GM12878 (cell line): ENCODE measurements at regions not wholly inside any gene's neighbourhood (a gene's known extent, or its start where the extent isn't known, plus 50 kb on each side); places are given as distances from the start of the nearest gene placed in this dataset.

Source experiments
- ATAC-seq: fragments of 200-7000 bp; cut with Tn5 transposase; 3 replicates; pipeline ENCODE4 v1.9.1; 2020; ENCODE audit warnings: mild to moderate bottlenecking, moderate library complexity
- BruUV-seq: library from RNA; stranded (reverse); fragments of 400-500 nt; replicated peaks from 2 replicates; lab custom pipeline; 2021; lab: Mats Ljungman, UMichigan
- CTCF ChIA-PET: fragments of 300-600 bp; sonication (Branson Sonifier 250); formaldehyde crosslinking; extraction: SDS; loops from one replicate; lab custom pipeline; 2021; ENCODE audit warnings: inconsistent platforms; lab: Yijun Ruan, JAX
- POLR2A ChIA-PET: fragments of 350-600 bp; formaldehyde crosslinking; extraction: SDS; loops from one replicate; lab custom pipeline; 2021; ENCODE audit warnings: inconsistent platforms; lab: Charles Lee
- RAD21 ChIA-PET: fragments of 300-600 bp; sonication (Branson Sonifier 250); formaldehyde crosslinking; loops from one replicate; lab custom pipeline; 2023; ENCODE audit warnings: antibody characterized with exemption; ENCODE audit not compliant: unreplicated experiment; lab: Charles Lee
- SMC1A ChIA-PET: fragments of 300-600 bp; sonication (Branson Sonifier 250); formaldehyde crosslinking; loops from one replicate; lab custom pipeline; 2023; ENCODE audit not compliant: unreplicated experiment, uncharacterized antibody; lab: Charles Lee
- DNase-seq: peaks from one replicate; pipeline ENCODE4 v3.0.0-alpha.2; 2011; ENCODE audit warnings: low read depth, low spot score
- FAIRE-seq: peaks from 3 replicates; lab custom pipeline; 2011; peaks lifted over from hg19 to GRCh38; lab: Jason Lieb, UNC
- H2AFZ ChIP-seq: 2 replicates; pipeline ENCODE4 v1.6.0; 2011; ENCODE audit warnings: low read depth, low read length, control low read depth; ENCODE audit not compliant: control insufficient read depth
- H3K27ac ChIP-seq: 2 replicates; pipeline ENCODE4 v1.5.1; 2011; ENCODE audit warnings: control low read depth; ENCODE audit not compliant: control insufficient read depth, insufficient read depth
- H3K27me3 ChIP-seq, 2 experiments: replicated peaks in 1 of 2; 2 replicates each; pipeline versions ENCODE4 v1.6.0 to v1.6.1; 2011; ENCODE audit warnings: low read length in 1 of 2; ENCODE audit not compliant: control insufficient read depth in 2 of 2, insufficient read depth in 2 of 2
- H3K36me3 ChIP-seq, 2 experiments: 2 replicates each; pipeline ENCODE4 v1.5.1; 2011; ENCODE audit warnings: low read length in 1 of 2; ENCODE audit not compliant: control insufficient read depth in 2 of 2, insufficient read depth in 2 of 2
- H3K4me1 ChIP-seq: 2 replicates; pipeline ENCODE4 v1.6.1; 2011; ENCODE audit warnings: mild to moderate bottlenecking, low read length, moderate library complexity, mixed read lengths; ENCODE audit not compliant: control insufficient read depth, insufficient read depth
- H3K4me2 ChIP-seq: 2 replicates; pipeline ENCODE4 v1.6.0; 2011; ENCODE audit warnings: control low read depth; ENCODE audit not compliant: control insufficient read depth, insufficient read depth
- H3K4me3 ChIP-seq: fragments of 200-600 bp; sonication (generic); 2 replicates; pipeline ENCODE4 v1.5.1; 2016
- H3K79me2 ChIP-seq: 2 replicates; pipeline ENCODE4 v1.6.0; 2011; ENCODE audit warnings: low read length; ENCODE audit not compliant: control insufficient read depth, insufficient read depth
- H3K9ac ChIP-seq: 2 replicates; pipeline ENCODE4 v1.8.0; 2011; ENCODE audit warnings: low read length, control low read depth, mixed read lengths; ENCODE audit not compliant: control insufficient read depth, insufficient read depth
- H3K9me3 ChIP-seq: replicated peaks from 3 replicates; pipeline ENCODE4 v1.5.1; 2011; ENCODE audit warnings: mild to moderate bottlenecking, low read length; ENCODE audit not compliant: control insufficient read depth, insufficient read depth
- H4K20me1 ChIP-seq: 2 replicates; pipeline ENCODE4 v1.6.0; 2011; ENCODE audit not compliant: control insufficient read depth, insufficient read depth
- CTCF ChIP-seq, 3 experiments: IDR thresholded peaks in 2 of 3; conservative IDR thresholded peaks in 1 of 3; 2 replicates each; pipeline ENCODE4 v1.5.1; 2011; ENCODE audit warnings: low read depth in 3 of 3, low read length in 3 of 3, mild to moderate bottlenecking in 3 of 3, control low read depth in 2 of 3, moderate library complexity in 2 of 3, inconsistent platforms in 1 of 3, mixed read lengths in 1 of 3; ENCODE audit not compliant: control insufficient read depth in 2 of 3, insufficient read depth in 1 of 3; ENCODE audit errors: extremely low read depth in 1 of 3
- FOS ChIP-seq: IDR thresholded peaks from 3 replicates; pipeline ENCODE4 v1.6.1; 2011; ENCODE audit warnings: borderline replicate concordance; ENCODE audit not compliant: insufficient read length; ENCODE audit errors: extremely low read depth
- FOXK2 ChIP-seq: fragments of 450-650 bp; IDR thresholded peaks from 2 replicates; pipeline ENCODE4 v1.6.1; 2017; ENCODE audit warnings: mild to moderate bottlenecking, moderate library complexity
- GABPA ChIP-seq: IDR thresholded peaks from 2 replicates; pipeline ENCODE4 v1.6.1; 2014; ENCODE audit warnings: antibody characterized with exemption, low read depth, mild to moderate bottlenecking, inconsistent platforms
- IKZF2 ChIP-seq, 2 experiments: fragments of 450-650 bp; IDR thresholded peaks; 2 replicates each; pipeline ENCODE4 v1.6.1; 2017; ENCODE audit warnings: mild to moderate bottlenecking in 2 of 2, moderate library complexity in 2 of 2
- JUND ChIP-seq: IDR thresholded peaks from 2 replicates; pipeline ENCODE4 v1.6.1; 2012; ENCODE audit warnings: low read depth, mild to moderate bottlenecking, low read length, improper control_type of control experiment, moderate library complexity
- LARP7 ChIP-seq: fragments of 450-650 bp; IDR thresholded peaks from 2 replicates; pipeline ENCODE4 v1.6.1; 2017; ENCODE audit warnings: mild to moderate bottlenecking
- MYC ChIP-seq: IDR thresholded peaks from 2 replicates; pipeline ENCODE4 v1.6.1; 2011; ENCODE audit warnings: mild to moderate bottlenecking, low read length, moderate library complexity, inconsistent platforms; ENCODE audit not compliant: insufficient read depth, insufficient replicate concordance, insufficient read length, severe bottlenecking
- NR2C2 ChIP-seq: IDR thresholded peaks from 2 replicates; pipeline ENCODE4 v1.6.1; 2011; ENCODE audit warnings: borderline replicate concordance, low read depth; ENCODE audit not compliant: control insufficient read depth, insufficient read length
- RB1 ChIP-seq: fragments of 450-650 bp; formaldehyde crosslinking; IDR thresholded peaks from 2 replicates; pipeline ENCODE4 v1.6.1; 2017; ENCODE audit warnings: mild to moderate bottlenecking, borderline replicate concordance
- RCOR1 ChIP-seq: conservative IDR thresholded peaks from 2 replicates; pipeline ENCODE4 v1.6.1; 2012; ENCODE audit warnings: low read depth, low read length, improper control_type of control experiment
- RFX5 ChIP-seq: IDR thresholded peaks from 2 replicates; pipeline ENCODE4 v1.6.1; 2011; ENCODE audit warnings: low read depth, low read length, improper control_type of control experiment
- SMC3 ChIP-seq: IDR thresholded peaks from 2 replicates; pipeline ENCODE4 v1.6.1; 2011; ENCODE audit warnings: low read length, improper control_type of control experiment, borderline replicate concordance
- TARDBP ChIP-seq: IDR thresholded peaks from 2 replicates; pipeline ENCODE4 v1.6.1; 2016; ENCODE audit warnings: borderline replicate concordance
- USF1 ChIP-seq: IDR thresholded peaks from 2 replicates; pipeline ENCODE4 v1.6.1; 2011; ENCODE audit warnings: borderline replicate concordance, low read depth, mild to moderate bottlenecking, moderate library complexity, mixed read lengths, low read length; ENCODE audit not compliant: insufficient read depth; ENCODE audit errors: extremely low read length
- WRNIP1 ChIP-seq: IDR thresholded peaks from 2 replicates; pipeline ENCODE4 v1.6.1; 2011; ENCODE audit warnings: low read depth, low read length, improper control_type of control experiment, borderline replicate concordance
- ZNF24 ChIP-seq: fragments of 450-650 bp; IDR thresholded peaks from 2 replicates; pipeline ENCODE4 v1.6.1; 2017; ENCODE audit warnings: antibody characterized with exemption, mild to moderate bottlenecking
- ZNF687 ChIP-seq: fragments of 450-650 bp; IDR thresholded peaks from 2 replicates; pipeline ENCODE4 v1.6.1; 2017; ENCODE audit warnings: mild to moderate bottlenecking, moderate library complexity
- WGBS: methylation state at CpG from one replicate; pipeline ENCODE4 v1.1.6; 2016; ENCODE audit warnings: low lambda C conversion rate; ENCODE audit not compliant: insufficient replicate concordance, insufficient coverage; ENCODE audit errors: missing lambda C conversion rate; 5-methylcytosine and 5-hydroxymethylcytosine counted together
- in situ Hi-C: fragments of 300-500 bp; cut with MboI; formaldehyde crosslinking; loops from 9 replicates; pipeline ENCODE4 v1.14.3; 2018; ENCODE audit warnings: mixed read lengths
- intact Hi-C: fragments of 100-400 bp; cut with micrococcal nuclease; formaldehyde crosslinking; loops from one replicate; pipeline ENCODE4 v1.14.2; 2022; ENCODE audit not compliant: unreplicated experiment

GRCh38 chr9:1916655-1917054 is 98.5 kb upstream of the SMARCA2 start:
- Histone ChIP-seq H2AFZ (no peak overlapping the region), H3K9me3 (peaks cover 9% of the 10 kb centered on the region; the same call in 2 of the 3 replicates), H3K27me3 (no peaks in the 10 kb centered on the region), H3K27ac (no peak overlapping the region), H3K9ac (no peak overlapping the region), H3K4me1 (peaks cover 3% of the 10 kb centered on the region; the same call in 1 of the 2 replicates), H3K4me3 (no peak overlapping the region), H3K79me2 (no peaks in the 10 kb centered on the region), H3K36me3 (peaks cover 1 to 4% of the 10 kb centered on the region in 2 experiments; a peak in 2 of 4 replicates), H4K20me1 (no peaks in the 10 kb centered on the region), H3K4me2 (no peak overlapping the region)
- POLR2A ChIA-PET = interaction anchor here (1.0 to 2.0 kb wide), 2 partner anchors 10 to 27 kb away, joined by 3 to 9 read pairs; no protein-coding TSS in a partner anchor
- FAIRE-seq (no peak), ATAC-seq (no peak), DNase-seq (no peak)
- TF ChIP-seq ZNF24 = no peak
- TF ChIP-seq SMC3 = no peak
- TF ChIP-seq LARP7 = no peak
- no peak for TF ChIP-seq FOXK2
- no peak for TF ChIP-seq RCOR1
- TF ChIP-seq WRNIP1 = no peak
- no peak for TF ChIP-seq JUND
- no peak for TF ChIP-seq TARDBP
- no peak for TF ChIP-seq ZNF687
- no peak for TF ChIP-seq RFX5
- no peak for TF ChIP-seq IKZF2 (IDR thresholded peaks at IDR 0.05)
- TF ChIP-seq FOS = no peak
- TF ChIP-seq MYC = no peak
- no peak for TF ChIP-seq CTCF (IDR thresholded peaks at IDR 0.05 in 2 of 3, conservative IDR thresholded peaks at IDR 0.05 in 1 of 3; ENCODE audit: control insufficient read depth in 2 of 3, extremely low read depth in 1 of 3, insufficient read depth in 1 of 3, low read depth in 3 of 3, low read length in 3 of 3)
- TF ChIP-seq USF1 = no peak
- TF ChIP-seq GABPA = no peak
- TF ChIP-seq RB1 = no peak
- TF ChIP-seq NR2C2 = no peak
- RAD21 ChIA-PET = interaction anchor here (0.8 to 4.9 kb wide), 6 partner anchors 13 to 146 kb away, joined by 3 to 33 read pairs (median 4); no protein-coding TSS in a partner anchor
- CTCF ChIA-PET = interaction anchor here (1.0 to 1.5 kb wide), 2 partner anchors 11 to 47 kb away, joined by 3 read pairs; no protein-coding TSS in a partner anchor
- in situ Hi-C loops (no loop called here), intact Hi-C loops (no loop called here)
- SMC1A ChIA-PET = interaction anchor here (1.1 to 8.1 kb wide), 7 partner anchors 10 to 97 kb away, joined by 3 to 90 read pairs (median 5); no protein-coding TSS in a partner anchor
- no TSS peak for BruUV-seq
- 96% methylated on average over 12 of the region's 12 CpGs for WGBS
